GM12878 (cell line): ENCODE measurements at regions not wholly inside any gene's neighbourhood (a gene's known extent, or its start where the extent isn't known, plus 50 kb on each side); places are given as distances from the start of the nearest gene placed in this dataset.

Source experiments
- ATAC-seq: fragments of 200-7000 bp; cut with Tn5 transposase; 3 replicates; pipeline ENCODE4 v1.9.1; 2020; ENCODE audit warnings: mild to moderate bottlenecking, moderate library complexity
- BruUV-seq: library from RNA; stranded (reverse); fragments of 400-500 nt; replicated peaks from 2 replicates; lab custom pipeline; 2021; lab: Mats Ljungman, UMichigan
- CTCF ChIA-PET: fragments of 300-600 bp; sonication (Branson Sonifier 250); formaldehyde crosslinking; extraction: SDS; loops from one replicate; lab custom pipeline; 2021; ENCODE audit warnings: inconsistent platforms; lab: Yijun Ruan, JAX
- POLR2A ChIA-PET: fragments of 350-600 bp; formaldehyde crosslinking; extraction: SDS; loops from one replicate; lab custom pipeline; 2021; ENCODE audit warnings: inconsistent platforms; lab: Charles Lee
- RAD21 ChIA-PET: fragments of 300-600 bp; sonication (Branson Sonifier 250); formaldehyde crosslinking; loops from one replicate; lab custom pipeline; 2023; ENCODE audit warnings: antibody characterized with exemption; ENCODE audit not compliant: unreplicated experiment; lab: Charles Lee
- SMC1A ChIA-PET: fragments of 300-600 bp; sonication (Branson Sonifier 250); formaldehyde crosslinking; loops from one replicate; lab custom pipeline; 2023; ENCODE audit not compliant: unreplicated experiment, uncharacterized antibody; lab: Charles Lee
- DNase-seq: peaks from one replicate; pipeline ENCODE4 v3.0.0-alpha.2; 2011; ENCODE audit warnings: low read depth, low spot score
- FAIRE-seq: peaks from 3 replicates; lab custom pipeline; 2011; peaks lifted over from hg19 to GRCh38; lab: Jason Lieb, UNC
- H2AFZ ChIP-seq: 2 replicates; pipeline ENCODE4 v1.6.0; 2011; ENCODE audit warnings: low read depth, low read length, control low read depth; ENCODE audit not compliant: control insufficient read depth
- H3K27ac ChIP-seq: 2 replicates; pipeline ENCODE4 v1.5.1; 2011; ENCODE audit warnings: control low read depth; ENCODE audit not compliant: control insufficient read depth, insufficient read depth
- H3K27me3 ChIP-seq, 2 experiments: replicated peaks in 1 of 2; 2 replicates each; pipeline versions ENCODE4 v1.6.0 to v1.6.1; 2011; ENCODE audit warnings: low read length in 1 of 2; ENCODE audit not compliant: control insufficient read depth in 2 of 2, insufficient read depth in 2 of 2
- H3K36me3 ChIP-seq, 2 experiments: 2 replicates each; pipeline ENCODE4 v1.5.1; 2011; ENCODE audit warnings: low read length in 1 of 2; ENCODE audit not compliant: control insufficient read depth in 2 of 2, insufficient read depth in 2 of 2
- H3K4me1 ChIP-seq: 2 replicates; pipeline ENCODE4 v1.6.1; 2011; ENCODE audit warnings: mild to moderate bottlenecking, low read length, moderate library complexity, mixed read lengths; ENCODE audit not compliant: control insufficient read depth, insufficient read depth
- H3K4me2 ChIP-seq: 2 replicates; pipeline ENCODE4 v1.6.0; 2011; ENCODE audit warnings: control low read depth; ENCODE audit not compliant: control insufficient read depth, insufficient read depth
- H3K4me3 ChIP-seq: fragments of 200-600 bp; sonication (generic); 2 replicates; pipeline ENCODE4 v1.5.1; 2016
- H3K79me2 ChIP-seq: 2 replicates; pipeline ENCODE4 v1.6.0; 2011; ENCODE audit warnings: low read length; ENCODE audit not compliant: control insufficient read depth, insufficient read depth
- H3K9ac ChIP-seq: 2 replicates; pipeline ENCODE4 v1.8.0; 2011; ENCODE audit warnings: low read length, control low read depth, mixed read lengths; ENCODE audit not compliant: control insufficient read depth, insufficient read depth
- H3K9me3 ChIP-seq: replicated peaks from 3 replicates; pipeline ENCODE4 v1.5.1; 2011; ENCODE audit warnings: mild to moderate bottlenecking, low read length; ENCODE audit not compliant: control insufficient read depth, insufficient read depth
- H4K20me1 ChIP-seq: 2 replicates; pipeline ENCODE4 v1.6.0; 2011; ENCODE audit not compliant: control insufficient read depth, insufficient read depth
- CUX1 ChIP-seq: IDR thresholded peaks from 2 replicates; pipeline ENCODE4 v1.6.1; 2012; ENCODE audit warnings: improper control_type of control experiment, low read depth, low read length; ENCODE audit not compliant: insufficient replicate concordance
- MXI1 ChIP-seq: fragments of 150-350 bp; IDR thresholded peaks from 2 replicates; pipeline ENCODE4 v1.6.1; 2011; ENCODE audit warnings: low read depth, mild to moderate bottlenecking, inconsistent platforms, low read length, improper control_type of control experiment
- SMAD1 ChIP-seq: fragments of 450-650 bp; IDR thresholded peaks from 2 replicates; pipeline ENCODE4 v1.6.1; 2018; ENCODE audit warnings: mild to moderate bottlenecking, low read depth; ENCODE audit not compliant: partially characterized antibody
- SMC3 ChIP-seq: IDR thresholded peaks from 2 replicates; pipeline ENCODE4 v1.6.1; 2011; ENCODE audit warnings: low read length, improper control_type of control experiment, borderline replicate concordance
- WGBS: methylation state at CpG from one replicate; pipeline ENCODE4 v1.1.6; 2016; ENCODE audit warnings: low lambda C conversion rate; ENCODE audit not compliant: insufficient replicate concordance, insufficient coverage; ENCODE audit errors: missing lambda C conversion rate; 5-methylcytosine and 5-hydroxymethylcytosine counted together
- in situ Hi-C: fragments of 300-500 bp; cut with MboI; formaldehyde crosslinking; loops from 9 replicates; pipeline ENCODE4 v1.14.3; 2018; ENCODE audit warnings: mixed read lengths
- intact Hi-C: fragments of 100-400 bp; cut with micrococcal nuclease; formaldehyde crosslinking; loops from one replicate; pipeline ENCODE4 v1.14.2; 2022; ENCODE audit not compliant: unreplicated experiment

- BruUV-seq, result no TSS peak
- in situ Hi-C loops (no loop called here), intact Hi-C loops (no loop called here)
- Histone ChIP-seq H3K4me2 (no peak overlapping the region), H3K36me3 (no peaks in the 10 kb centered on the region), H2AFZ (no peak overlapping the region), H3K9me3 (no peaks in the 10 kb centered on the region), H3K27ac (no peak overlapping the region), H3K4me3 (no peak overlapping the region), H3K27me3 (no peaks in the 10 kb centered on the region), H4K20me1 (no peaks in the 10 kb centered on the region), H3K4me1 (no peaks in the 10 kb centered on the region), H3K9ac (no peak overlapping the region), H3K79me2 (no peaks in the 10 kb centered on the region)
- ChIA-PET RAD21 (no interaction called here), SMC1A (no interaction called here), CTCF (no interaction called here), POLR2A (no interaction called here)
- 17% methylated on average over 2 of the region's 2 CpGs for whole genome bisulfite sequencing
- DNase-seq (no peak), ATAC-seq (no peak), FAIRE-seq (no peak)
- TF ChIP-seq MXI1, result no peak
These were observed 1907.9 kb downstream of the MRPL39 start for GRCh38 chr21:23699402-23699801.

- in situ Hi-C loops, result no loop called here
- no peaks in the 10 kb centered on the region for H3K27me3 ChIP-seq
- TF ChIP-seq SMAD1 (no peak), SMC3 (no peak), CUX1 (no peak)
- no peaks in the 10 kb centered on the region for H3K9me3 ChIP-seq
- intact Hi-C loops, result no loop called here
- H3K4me2 ChIP-seq, result no peak overlapping the region
- H3K36me3 ChIP-seq, result no peaks in the 10 kb centered on the region
- SMC1A ChIA-PET, result no interaction called here
- no peak overlapping the region for H3K27ac ChIP-seq
- POLR2A ChIA-PET, result no interaction called here
- H3K79me2 ChIP-seq, result no peaks in the 10 kb centered on the region
- H4K20me1 ChIP-seq, result no peaks in the 10 kb centered on the region
- FAIRE-seq, result no peak
- H3K9ac ChIP-seq, result no peak overlapping the region
- no TSS peak for BruUV-seq
- no peak for DNase-seq
- no peak overlapping the region for H2AFZ ChIP-seq
- no peak overlapping the region for H3K4me3 ChIP-seq
- WGBS, result 0% methylated on average over 1 of the region's 1 CpG
- CTCF ChIA-PET, result interaction anchor here (1.1 kb wide), 1 partner anchor 27 kb away, joined by 3 read pairs; no protein-coding TSS in a partner anchor
- H3K4me1 ChIP-seq, result no peaks in the 10 kb centered on the region
- ATAC-seq, result no peak
- RAD21 ChIA-PET, result no interaction called here
These were observed 1908.7 kb downstream of the MRPL39 start for GRCh38 chr21:23698619-23699018.
